ENCODE measurements at regions not wholly inside any gene's neighbourhood (a gene's known extent, or its start where the extent isn't known, plus 50 kb on each side); places are given as distances from the start of the nearest gene placed in this dataset.
A peak's percentile ranks its signal among the peaks of the same experiment; 100 is the strongest.

DNA sequence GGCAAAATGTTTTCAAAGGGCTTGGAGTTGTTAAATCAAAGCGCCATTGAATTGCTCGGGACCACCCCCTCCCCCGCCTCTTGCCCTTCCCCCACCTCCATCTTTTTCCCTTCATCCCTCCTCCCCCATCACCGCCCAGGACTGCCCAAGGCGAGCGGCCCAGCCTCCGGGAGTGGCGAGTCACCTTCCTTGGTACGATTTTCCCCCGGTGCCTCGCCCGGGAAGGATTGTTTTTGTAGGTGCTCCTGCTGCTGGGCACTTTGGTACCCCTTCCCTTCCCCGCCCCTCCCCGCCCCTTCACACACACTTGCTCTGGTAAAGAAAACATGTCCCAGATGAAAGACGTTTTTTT lies 61.2 kb downstream of the TMEM174 start (continued):
- TF ChIP-seq EZH2 (IDR thresholded peaks at IDR 0.05; ENCODE audit: low read depth, unreplicated experiment) (no peak), JUNB (IDR thresholded peaks at IDR 0.05; ENCODE audit: unreplicated experiment) (no peak), EZH2phosphoT487 (IDR thresholded peaks at IDR 0.05; ENCODE audit: unreplicated experiment) (no peak), CREB1 (CRISPR knock-in tag; IDR thresholded peaks at IDR 0.05; ENCODE audit: low read depth) (no peak)
- TF ChIP-seq, protein P1, sequence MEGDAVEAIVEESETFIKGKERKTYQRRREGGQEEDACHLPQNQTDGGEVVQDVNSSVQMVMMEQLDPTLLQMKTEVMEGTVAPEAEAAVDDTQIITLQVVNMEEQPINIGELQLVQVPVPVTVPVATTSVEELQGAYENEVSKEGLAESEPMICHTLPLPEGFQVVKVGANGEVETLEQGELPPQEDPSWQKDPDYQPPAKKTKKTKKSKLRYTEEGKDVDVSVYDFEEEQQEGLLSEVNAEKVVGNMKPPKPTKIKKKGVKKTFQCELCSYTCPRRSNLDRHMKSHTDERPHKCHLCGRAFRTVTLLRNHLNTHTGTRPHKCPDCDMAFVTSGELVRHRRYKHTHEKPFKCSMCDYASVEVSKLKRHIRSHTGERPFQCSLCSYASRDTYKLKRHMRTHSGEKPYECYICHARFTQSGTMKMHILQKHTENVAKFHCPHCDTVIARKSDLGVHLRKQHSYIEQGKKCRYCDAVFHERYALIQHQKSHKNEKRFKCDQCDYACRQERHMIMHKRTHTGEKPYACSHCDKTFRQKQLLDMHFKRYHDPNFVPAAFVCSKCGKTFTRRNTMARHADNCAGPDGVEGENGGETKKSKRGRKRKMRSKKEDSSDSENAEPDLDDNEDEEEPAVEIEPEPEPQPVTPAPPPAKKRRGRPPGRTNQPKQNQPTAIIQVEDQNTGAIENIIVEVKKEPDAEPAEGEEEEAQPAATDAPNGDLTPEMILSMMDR (conservative IDR thresholded peaks at IDR 0.05; ENCODE audit: low read depth in 2 of 2) = no peak

DNA sequence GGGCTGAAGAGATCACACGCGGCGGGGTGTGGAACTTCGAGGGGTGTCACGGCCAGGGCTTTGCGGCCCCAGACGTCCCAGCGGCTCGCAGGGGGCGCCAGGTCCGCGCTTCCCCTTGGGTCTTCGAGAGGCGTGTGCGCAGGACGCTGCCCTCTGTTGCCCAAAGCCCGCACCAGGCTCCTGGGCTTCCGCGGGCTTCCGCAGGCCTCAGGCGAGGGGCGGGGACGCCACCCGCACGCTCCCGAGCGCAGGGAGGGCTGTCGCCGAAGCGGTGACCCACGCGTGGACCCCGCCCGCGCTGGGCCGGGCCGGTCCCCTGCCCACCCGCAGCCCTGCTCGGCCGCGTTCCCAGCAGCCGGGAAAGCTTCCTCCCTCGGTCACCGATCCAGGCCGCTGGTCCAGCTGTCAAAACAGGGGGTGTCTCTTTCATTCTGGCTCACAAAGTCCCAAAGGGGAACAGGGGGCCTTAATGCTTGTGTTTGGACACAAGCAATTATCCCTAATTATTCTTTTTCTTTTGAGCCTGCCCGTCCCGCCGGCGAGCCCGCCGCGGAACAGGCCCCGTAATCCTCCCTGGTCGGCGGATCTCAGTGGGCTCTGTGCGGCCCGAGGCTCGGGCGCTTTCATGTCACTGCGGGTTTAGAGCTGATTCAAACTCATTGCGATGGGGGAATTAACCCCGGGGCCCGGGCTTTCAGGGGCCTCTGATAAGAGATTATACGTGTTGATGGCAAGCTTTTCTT lies 60.6 kb downstream of the TMEM174 start:
- H3K27ac ChIP-seq (ENCODE audit: low read depth) = no peak overlapping the region
- peak overlapping the region; percentile 68 for H3K4me3 ChIP-seq
- no peaks in the 10 kb centered on the region for H3K36me3 Mint-ChIP-seq (ENCODE audit: low read depth)
- H3F3A ChIP-seq (replicated peaks; ENCODE audit: low read depth) = peaks cover 9% of the 10 kb centered on the region
- peaks cover 80% of the 10 kb centered on the region for H3K27me3 Mint-ChIP-seq (ENCODE audit: insufficient read depth, low read depth, poor library complexity)
- ATAC-seq (peak; percentile 58), DNase-seq (ENCODE audit: low spot score) (peak; percentile 72)
- peaks cover 27% of the 10 kb centered on the region for H3K4me1 Mint-ChIP-seq
- H4K20me1 ChIP-seq (replicated peaks; ENCODE audit: insufficient read depth) = peaks cover 7% of the 10 kb centered on the region
- peaks cover 46% of the 10 kb centered on the region for H3K4me1 ChIP-seq (ENCODE audit: insufficient read depth)
- H3K4me3 Mint-ChIP-seq = peak overlapping the region; percentile 66
- peaks cover 91% of the 10 kb centered on the region for H3K27me3 ChIP-seq (ENCODE audit: insufficient read depth)
- no peak overlapping the region for H3K27ac Mint-ChIP-seq
- no peaks in the 10 kb centered on the region for H3K9me2 ChIP-seq (ENCODE audit: insufficient read depth)
- H3K9me3 Mint-ChIP-seq = no peaks in the 10 kb centered on the region
- peak overlapping the region; percentile 91 for H2AFZ ChIP-seq
- H3K4me2 ChIP-seq = peak overlapping the region; percentile 95
- H3K79me2 ChIP-seq (replicated peaks; ENCODE audit: insufficient read depth) = no peaks in the 10 kb centered on the region
- H3K36me3 ChIP-seq (ENCODE audit: insufficient read depth) = no peaks in the 10 kb centered on the region
- no peak for TF ChIP-seq NANOG (IDR thresholded peaks at IDR 0.05; ENCODE audit: borderline replicate concordance)
- TF ChIP-seq, protein P1 (conservative IDR thresholded peaks at IDR 0.05; ENCODE audit: low read depth in 2 of 2) = peak; percentile 17 to 36; a peak in 3 of 4 replicates
- no peak for TF ChIP-seq JUNB (IDR thresholded peaks at IDR 0.05; ENCODE audit: unreplicated experiment)
- TF ChIP-seq, protein P2, sequence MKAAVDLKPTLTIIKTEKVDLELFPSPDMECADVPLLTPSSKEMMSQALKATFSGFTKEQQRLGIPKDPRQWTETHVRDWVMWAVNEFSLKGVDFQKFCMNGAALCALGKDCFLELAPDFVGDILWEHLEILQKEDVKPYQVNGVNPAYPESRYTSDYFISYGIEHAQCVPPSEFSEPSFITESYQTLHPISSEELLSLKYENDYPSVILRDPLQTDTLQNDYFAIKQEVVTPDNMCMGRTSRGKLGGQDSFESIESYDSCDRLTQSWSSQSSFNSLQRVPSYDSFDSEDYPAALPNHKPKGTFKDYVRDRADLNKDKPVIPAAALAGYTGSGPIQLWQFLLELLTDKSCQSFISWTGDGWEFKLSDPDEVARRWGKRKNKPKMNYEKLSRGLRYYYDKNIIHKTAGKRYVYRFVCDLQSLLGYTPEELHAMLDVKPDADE (IDR thresholded peaks at IDR 0.05) = no peak
- TF ChIP-seq, protein P3, sequence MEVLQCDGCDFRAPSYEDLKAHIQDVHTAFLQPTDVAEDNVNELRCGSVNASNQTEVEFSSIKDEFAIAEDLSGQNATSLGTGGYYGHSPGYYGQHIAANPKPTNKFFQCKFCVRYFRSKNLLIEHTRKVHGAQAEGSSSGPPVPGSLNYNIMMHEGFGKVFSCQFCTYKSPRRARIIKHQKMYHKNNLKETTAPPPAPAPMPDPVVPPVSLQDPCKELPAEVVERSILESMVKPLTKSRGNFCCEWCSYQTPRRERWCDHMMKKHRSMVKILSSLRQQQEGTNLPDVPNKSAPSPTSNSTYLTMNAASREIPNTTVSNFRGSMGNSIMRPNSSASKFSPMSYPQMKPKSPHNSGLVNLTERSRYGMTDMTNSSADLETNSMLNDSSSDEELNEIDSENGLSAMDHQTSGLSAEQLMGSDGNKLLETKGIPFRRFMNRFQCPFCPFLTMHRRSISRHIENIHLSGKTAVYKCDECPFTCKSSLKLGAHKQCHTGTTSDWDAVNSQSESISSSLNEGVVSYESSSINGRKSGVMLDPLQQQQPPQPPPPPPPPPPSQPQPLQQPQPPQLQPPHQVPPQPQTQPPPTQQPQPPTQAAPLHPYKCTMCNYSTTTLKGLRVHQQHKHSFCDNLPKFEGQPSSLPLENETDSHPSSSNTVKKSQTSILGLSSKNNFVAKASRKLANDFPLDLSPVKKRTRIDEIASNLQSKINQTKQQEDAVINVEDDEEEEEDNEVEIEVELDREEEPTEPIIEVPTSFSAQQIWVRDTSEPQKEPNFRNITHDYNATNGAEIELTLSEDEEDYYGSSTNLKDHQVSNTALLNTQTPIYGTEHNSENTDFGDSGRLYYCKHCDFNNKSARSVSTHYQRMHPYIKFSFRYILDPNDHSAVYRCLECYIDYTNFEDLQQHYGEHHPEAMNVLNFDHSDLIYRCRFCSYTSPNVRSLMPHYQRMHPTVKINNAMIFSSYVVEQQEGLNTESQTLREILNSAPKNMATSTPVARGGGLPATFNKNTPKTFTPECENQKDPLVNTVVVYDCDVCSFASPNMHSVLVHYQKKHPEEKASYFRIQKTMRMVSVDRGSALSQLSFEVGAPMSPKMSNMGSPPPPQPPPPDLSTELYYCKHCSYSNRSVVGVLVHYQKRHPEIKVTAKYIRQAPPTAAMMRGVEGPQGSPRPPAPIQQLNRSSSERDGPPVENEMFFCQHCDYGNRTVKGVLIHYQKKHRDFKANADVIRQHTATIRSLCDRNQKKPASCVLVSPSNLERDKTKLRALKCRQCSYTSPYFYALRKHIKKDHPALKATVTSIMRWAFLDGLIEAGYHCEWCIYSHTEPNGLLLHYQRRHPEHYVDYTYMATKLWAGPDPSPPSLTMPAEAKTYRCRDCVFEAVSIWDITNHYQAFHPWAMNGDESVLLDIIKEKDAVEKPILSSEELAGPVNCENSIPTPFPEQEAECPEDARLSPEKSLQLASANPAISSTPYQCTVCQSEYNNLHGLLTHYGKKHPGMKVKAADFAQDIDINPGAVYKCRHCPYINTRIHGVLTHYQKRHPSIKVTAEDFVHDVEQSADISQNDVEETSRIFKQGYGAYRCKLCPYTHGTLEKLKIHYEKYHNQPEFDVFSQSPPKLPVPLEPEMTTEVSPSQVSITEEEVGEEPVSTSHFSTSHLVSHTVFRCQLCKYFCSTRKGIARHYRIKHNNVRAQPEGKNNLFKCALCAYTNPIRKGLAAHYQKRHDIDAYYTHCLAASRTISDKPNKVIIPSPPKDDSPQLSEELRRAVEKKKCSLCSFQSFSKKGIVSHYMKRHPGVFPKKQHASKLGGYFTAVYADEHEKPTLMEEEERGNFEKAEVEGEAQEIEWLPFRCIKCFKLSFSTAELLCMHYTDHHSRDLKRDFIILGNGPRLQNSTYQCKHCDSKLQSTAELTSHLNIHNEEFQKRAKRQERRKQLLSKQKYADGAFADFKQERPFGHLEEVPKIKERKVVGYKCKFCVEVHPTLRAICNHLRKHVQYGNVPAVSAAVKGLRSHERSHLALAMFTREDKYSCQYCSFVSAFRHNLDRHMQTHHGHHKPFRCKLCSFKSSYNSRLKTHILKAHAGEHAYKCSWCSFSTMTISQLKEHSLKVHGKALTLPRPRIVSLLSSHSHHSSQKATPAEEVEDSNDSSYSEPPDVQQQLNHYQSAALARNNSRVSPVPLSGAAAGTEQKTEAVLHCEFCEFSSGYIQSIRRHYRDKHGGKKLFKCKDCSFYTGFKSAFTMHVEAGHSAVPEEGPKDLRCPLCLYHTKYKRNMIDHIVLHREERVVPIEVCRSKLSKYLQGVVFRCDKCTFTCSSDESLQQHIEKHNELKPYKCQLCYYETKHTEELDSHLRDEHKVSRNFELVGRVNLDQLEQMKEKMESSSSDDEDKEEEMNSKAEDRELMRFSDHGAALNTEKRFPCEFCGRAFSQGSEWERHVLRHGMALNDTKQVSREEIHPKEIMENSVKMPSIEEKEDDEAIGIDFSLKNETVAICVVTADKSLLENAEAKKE (CRISPR knock-in tag; IDR thresholded peaks at IDR 0.05) = no peak
- no peak for TF ChIP-seq POLR2AphosphoS5 (IDR thresholded peaks at IDR 0.05; ENCODE audit: low read depth)
- peak; percentile 18 for TF ChIP-seq EZH2phosphoT487 (IDR thresholded peaks at IDR 0.05; ENCODE audit: unreplicated experiment)
- TF ChIP-seq ZNF114 (CRISPR knock-in tag; IDR thresholded peaks at IDR 0.05) = no peak
- TF ChIP-seq EZH2 (IDR thresholded peaks at IDR 0.05; ENCODE audit: low read depth, unreplicated experiment) = peak; percentile 86
- no peak for TF ChIP-seq STAT1 (IDR thresholded peaks at IDR 0.05; ENCODE audit: unreplicated experiment)
